ENCODE measurements at regions not wholly inside any gene's neighbourhood (a gene's known extent, or its start where the extent isn't known, plus 50 kb on each side); places are given as distances from the start of the nearest gene placed in this dataset.

GRCh38 chr12:27907766-27908165 lies 64.8 kb downstream of the PTHLH start:
- no peak overlapping the region for H3K4me3 ChIP-seq (ENCODE audit: low read depth, low read length)
- H3K4me1 ChIP-seq (ENCODE audit: control insufficient read depth, insufficient read depth, low read length) = peaks cover 27% of the 10 kb centered on the region
- peaks cover 7% of the 10 kb centered on the region; the same call in 1 of the 2 replicates for H3K9me3 ChIP-seq (ENCODE audit: control insufficient read depth, insufficient read depth, low read length)
- H3K9ac ChIP-seq (ENCODE audit: low read depth, low read length) = no peak overlapping the region
- no peaks in the 10 kb centered on the region for H3K27me3 ChIP-seq (ENCODE audit: control insufficient read depth, insufficient read depth, low read length)
- no peaks in the 10 kb centered on the region for H3K36me3 ChIP-seq (ENCODE audit: control insufficient read depth, insufficient read depth, low read length)
- H3K27ac ChIP-seq (ENCODE audit: low read depth, low read length) = no peak overlapping the region

GRCh38 chr12:27906658-27907473 lies 65.7 kb downstream of the PTHLH start:
- H3K9ac ChIP-seq (ENCODE audit: low read depth, low read length) = peak overlapping the region; percentile 18; the same call in 1 of the 2 replicates
- H3K27me3 ChIP-seq (ENCODE audit: control insufficient read depth, insufficient read depth, low read length) = no peaks in the 10 kb centered on the region
- H3K36me3 ChIP-seq (ENCODE audit: control insufficient read depth, insufficient read depth, low read length) = no peaks in the 10 kb centered on the region
- H3K4me3 ChIP-seq (ENCODE audit: low read depth, low read length) = no peak overlapping the region
- H3K27ac ChIP-seq (ENCODE audit: low read depth, low read length) = peak overlapping the region; percentile 11
- H3K4me1 ChIP-seq (ENCODE audit: control insufficient read depth, insufficient read depth, low read length) = peaks cover 27% of the 10 kb centered on the region
- H3K9me3 ChIP-seq (ENCODE audit: control insufficient read depth, insufficient read depth, low read length) = peaks cover 7% of the 10 kb centered on the region; the same call in 1 of the 2 replicates

DNA sequence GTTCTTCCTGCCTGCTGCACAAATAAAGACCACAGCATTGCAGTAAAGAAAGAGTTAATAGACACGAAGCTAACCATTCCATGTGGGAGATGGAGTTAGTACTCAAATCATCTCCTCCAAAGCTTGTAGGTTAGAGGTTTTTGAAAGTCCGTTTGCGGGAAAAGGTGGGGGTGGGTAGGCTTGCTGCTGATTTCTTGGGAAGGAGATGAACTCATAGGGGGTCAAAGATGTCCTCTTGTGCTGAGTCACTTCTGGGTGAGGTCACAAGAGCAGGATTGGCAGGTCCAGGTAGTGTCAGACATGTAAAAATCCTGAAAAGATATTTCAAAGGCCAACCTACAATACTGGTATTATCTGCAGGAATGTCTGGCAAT lies 66.4 kb downstream of the PTHLH start:
- Histone ChIP-seq H3K9ac (ENCODE audit: low read depth, low read length) (peak overlapping the region; percentile 18; the same call in 1 of the 2 replicates), H3K4me3 (ENCODE audit: low read depth, low read length) (no peak overlapping the region), H3K4me1 (ENCODE audit: control insufficient read depth, insufficient read depth, low read length) (peaks cover 27% of the 10 kb centered on the region), H3K27ac (ENCODE audit: low read depth, low read length) (peak overlapping the region; percentile 82), H3K9me3 (ENCODE audit: control insufficient read depth, insufficient read depth, low read length) (peaks cover 7% of the 10 kb centered on the region; the same call in 1 of the 2 replicates), H3K36me3 (ENCODE audit: control insufficient read depth, insufficient read depth, low read length) (no peaks in the 10 kb centered on the region), H3K27me3 (ENCODE audit: control insufficient read depth, insufficient read depth, low read length) (no peaks in the 10 kb centered on the region)

DNA sequence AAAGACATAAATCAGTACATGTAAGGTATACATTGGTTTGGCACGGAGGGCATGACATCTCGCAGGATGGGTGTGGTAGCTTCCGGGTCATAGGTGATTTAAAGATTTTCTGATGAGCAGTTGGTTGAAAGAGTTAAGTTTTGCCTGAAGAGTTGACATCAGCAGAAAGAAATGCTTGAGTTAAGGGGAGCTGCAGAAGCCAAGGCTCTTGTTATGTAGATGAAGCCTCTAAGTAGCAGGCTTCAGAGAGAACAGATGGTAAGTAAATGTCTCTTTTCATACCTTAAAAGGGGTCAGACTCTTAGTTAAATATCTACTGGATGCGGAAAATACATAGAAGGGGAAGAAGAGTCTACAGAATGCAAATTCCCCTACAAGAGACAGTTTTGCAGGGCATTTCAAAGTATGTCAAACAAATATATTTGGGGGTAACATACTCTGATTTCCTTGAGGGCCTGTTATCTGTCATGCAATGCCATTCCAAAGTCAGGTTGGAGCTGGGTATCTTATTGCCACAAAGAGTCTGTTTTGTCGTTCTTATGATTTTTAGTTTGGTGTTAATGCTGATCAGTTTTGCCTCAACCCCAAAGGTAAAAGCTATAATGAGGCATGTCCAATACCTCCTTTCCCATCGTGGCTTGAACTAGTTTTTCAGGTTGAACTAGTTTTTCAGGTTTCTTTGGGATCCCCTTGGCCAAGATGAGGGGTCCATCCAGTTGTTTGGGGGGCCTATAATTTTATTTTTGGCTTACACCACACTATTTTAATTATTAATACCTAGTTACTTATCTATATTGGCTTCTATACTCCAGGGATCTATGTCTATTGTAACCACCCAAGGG lies 67.0 kb downstream of the PTHLH start:
- peaks cover 27% of the 10 kb centered on the region for H3K4me1 ChIP-seq (ENCODE audit: control insufficient read depth, insufficient read depth, low read length)
- H3K9ac ChIP-seq (ENCODE audit: low read depth, low read length) = peak overlapping the region; percentile 27; the same call in 1 of the 2 replicates
- H3K4me3 ChIP-seq (ENCODE audit: low read depth, low read length) = peak overlapping the region; percentile 10; the same call in 1 of the 2 replicates
- H3K27ac ChIP-seq (ENCODE audit: low read depth, low read length) = peak overlapping the region; percentile 82
- no peaks in the 10 kb centered on the region for H3K27me3 ChIP-seq (ENCODE audit: control insufficient read depth, insufficient read depth, low read length)
- no peaks in the 10 kb centered on the region for H3K36me3 ChIP-seq (ENCODE audit: control insufficient read depth, insufficient read depth, low read length)
- peaks cover 7% of the 10 kb centered on the region; the same call in 1 of the 2 replicates for H3K9me3 ChIP-seq (ENCODE audit: control insufficient read depth, insufficient read depth, low read length)

GRCh38 chr12:27902651-27903050 lies 69.9 kb downstream of the PTHLH start:
- Histone ChIP-seq H3K4me3 (ENCODE audit: low read depth, low read length) (no peak overlapping the region), H3K9ac (ENCODE audit: low read depth, low read length) (no peak overlapping the region), H3K27ac (ENCODE audit: low read depth, low read length) (no peak overlapping the region), H3K9me3 (ENCODE audit: control insufficient read depth, insufficient read depth, low read length) (peaks cover 7% of the 10 kb centered on the region; the same call in 1 of the 2 replicates), H3K36me3 (ENCODE audit: control insufficient read depth, insufficient read depth, low read length) (no peaks in the 10 kb centered on the region), H3K27me3 (ENCODE audit: control insufficient read depth, insufficient read depth, low read length) (no peaks in the 10 kb centered on the region), H3K4me1 (ENCODE audit: control insufficient read depth, insufficient read depth, low read length) (peaks cover 27% of the 10 kb centered on the region)

DNA sequence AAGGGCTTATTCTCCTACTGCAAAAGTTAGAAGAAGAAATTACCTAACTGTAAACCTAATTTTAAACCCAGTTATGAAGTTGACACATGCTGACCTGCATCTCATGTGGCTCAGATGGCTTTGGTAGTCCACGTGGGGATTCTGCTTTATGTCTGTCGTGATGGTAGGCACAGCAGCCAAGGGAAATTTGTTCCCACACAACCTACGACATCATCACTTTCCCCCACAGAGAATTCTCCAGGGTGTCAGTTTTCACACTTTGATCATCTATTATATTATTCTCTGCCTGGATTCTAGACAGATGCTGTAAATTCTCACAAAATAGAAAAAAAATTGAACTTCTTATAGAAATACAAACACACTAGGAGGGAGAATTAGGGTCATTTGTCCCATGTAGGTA lies 70.6 kb downstream of the PTHLH start:
- H3K36me3 ChIP-seq (ENCODE audit: control insufficient read depth, insufficient read depth, low read length) = no peaks in the 10 kb centered on the region
- no peak overlapping the region for H3K27ac ChIP-seq (ENCODE audit: low read depth, low read length)
- H3K27me3 ChIP-seq (ENCODE audit: control insufficient read depth, insufficient read depth, low read length) = no peaks in the 10 kb centered on the region
- H3K9ac ChIP-seq (ENCODE audit: low read depth, low read length) = no peak overlapping the region
- peaks cover 22% of the 10 kb centered on the region for H3K4me1 ChIP-seq (ENCODE audit: control insufficient read depth, insufficient read depth, low read length)
- no peak overlapping the region for H3K4me3 ChIP-seq (ENCODE audit: low read depth, low read length)
- peaks cover 7% of the 10 kb centered on the region; the same call in 1 of the 2 replicates for H3K9me3 ChIP-seq (ENCODE audit: control insufficient read depth, insufficient read depth, low read length)

DNA sequence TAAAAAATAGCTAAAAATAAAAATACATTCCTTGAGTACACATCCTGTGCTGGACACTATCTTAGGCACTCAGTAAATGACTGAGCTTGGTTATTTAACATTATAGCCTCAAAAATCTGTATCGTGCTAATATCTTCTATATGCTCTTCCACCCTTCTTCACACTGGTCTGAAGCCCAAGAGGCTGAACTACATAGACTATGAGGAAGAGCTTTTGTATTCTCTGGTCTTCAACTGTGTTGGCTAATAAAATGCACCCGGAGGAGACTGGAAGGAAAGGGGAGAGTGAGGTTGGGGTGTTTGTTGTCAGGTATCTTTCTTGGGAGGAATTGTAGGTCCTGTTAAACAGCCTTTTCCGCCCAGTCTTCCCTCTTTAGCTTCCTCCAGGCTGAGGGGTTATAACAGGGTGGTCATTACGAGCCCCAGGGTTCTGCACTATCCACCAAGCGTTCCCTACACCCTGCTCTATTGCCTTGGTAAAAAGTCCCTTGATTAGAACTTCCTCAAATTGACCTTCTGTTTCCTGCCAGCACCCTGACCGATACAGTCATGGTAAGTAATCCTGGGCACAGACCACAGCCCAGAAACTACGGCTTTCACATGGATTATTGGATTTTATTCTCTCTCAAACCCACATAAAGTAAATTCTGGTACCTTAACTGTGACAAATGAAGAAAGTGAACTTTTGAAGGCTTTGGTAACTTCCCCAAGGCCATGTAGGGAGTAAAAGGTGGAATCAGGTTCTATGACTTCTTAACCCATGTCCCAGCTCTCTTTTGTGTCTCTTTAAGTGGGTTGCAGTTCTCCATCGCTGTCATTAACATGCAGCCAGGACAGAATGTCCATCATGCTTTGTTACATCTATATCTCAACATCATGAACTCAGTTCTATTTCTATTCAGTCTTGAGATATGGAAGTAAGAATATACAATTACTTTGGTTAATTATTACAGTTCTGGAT lies 71.3 kb downstream of the PTHLH start:
- H3K9ac ChIP-seq (ENCODE audit: low read depth, low read length) = no peak overlapping the region
- H3K9me3 ChIP-seq (ENCODE audit: control insufficient read depth, insufficient read depth, low read length) = peaks cover 2% of the 10 kb centered on the region; the same call in 1 of the 2 replicates
- no peaks in the 10 kb centered on the region for H3K36me3 ChIP-seq (ENCODE audit: control insufficient read depth, insufficient read depth, low read length)
- no peaks in the 10 kb centered on the region for H3K27me3 ChIP-seq (ENCODE audit: control insufficient read depth, insufficient read depth, low read length)
- peaks cover 15% of the 10 kb centered on the region for H3K4me1 ChIP-seq (ENCODE audit: control insufficient read depth, insufficient read depth, low read length)
- H3K4me3 ChIP-seq (ENCODE audit: low read depth, low read length) = no peak overlapping the region
- no peak overlapping the region for H3K27ac ChIP-seq (ENCODE audit: low read depth, low read length)

DNA sequence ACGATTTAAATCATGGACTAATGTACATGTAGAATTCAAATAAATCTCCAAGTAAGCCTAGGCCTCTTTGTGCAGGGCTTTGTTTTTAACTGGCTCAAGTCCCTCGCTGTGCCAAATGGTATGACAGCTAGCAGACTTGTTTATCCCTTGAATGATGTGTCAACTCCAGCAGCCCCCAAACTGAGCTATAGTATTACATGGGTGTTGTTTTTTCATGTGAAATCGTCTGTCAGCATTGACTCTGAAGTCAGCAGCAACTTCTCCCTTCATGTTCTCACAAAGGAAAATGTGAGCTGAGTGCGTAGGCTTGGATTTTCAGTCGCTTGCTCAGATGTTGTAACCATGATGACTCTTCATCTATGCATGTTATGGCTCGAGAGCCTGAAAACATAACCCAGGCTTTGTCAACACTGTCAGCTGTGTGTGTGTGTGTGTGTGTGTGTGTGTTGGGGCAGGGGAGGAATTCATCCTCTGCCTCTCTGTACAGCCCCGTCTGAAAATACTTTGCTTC lies 73.3 kb downstream of the PTHLH start:
- Histone ChIP-seq H3K9ac (ENCODE audit: low read depth, low read length) (no peak overlapping the region), H3K4me1 (ENCODE audit: control insufficient read depth, insufficient read depth, low read length) (no peaks in the 10 kb centered on the region), H3K27me3 (ENCODE audit: control insufficient read depth, insufficient read depth, low read length) (no peaks in the 10 kb centered on the region), H3K27ac (ENCODE audit: low read depth, low read length) (no peak overlapping the region), H3K9me3 (ENCODE audit: control insufficient read depth, insufficient read depth, low read length) (no peaks in the 10 kb centered on the region), H3K36me3 (ENCODE audit: control insufficient read depth, insufficient read depth, low read length) (no peaks in the 10 kb centered on the region), H3K4me3 (ENCODE audit: low read depth, low read length) (no peak overlapping the region)

GRCh38 chr12:27898022-27898421 lies 74.5 kb downstream of the PTHLH start:
- H3K27ac ChIP-seq (ENCODE audit: low read depth, low read length) = no peak overlapping the region

DNA sequence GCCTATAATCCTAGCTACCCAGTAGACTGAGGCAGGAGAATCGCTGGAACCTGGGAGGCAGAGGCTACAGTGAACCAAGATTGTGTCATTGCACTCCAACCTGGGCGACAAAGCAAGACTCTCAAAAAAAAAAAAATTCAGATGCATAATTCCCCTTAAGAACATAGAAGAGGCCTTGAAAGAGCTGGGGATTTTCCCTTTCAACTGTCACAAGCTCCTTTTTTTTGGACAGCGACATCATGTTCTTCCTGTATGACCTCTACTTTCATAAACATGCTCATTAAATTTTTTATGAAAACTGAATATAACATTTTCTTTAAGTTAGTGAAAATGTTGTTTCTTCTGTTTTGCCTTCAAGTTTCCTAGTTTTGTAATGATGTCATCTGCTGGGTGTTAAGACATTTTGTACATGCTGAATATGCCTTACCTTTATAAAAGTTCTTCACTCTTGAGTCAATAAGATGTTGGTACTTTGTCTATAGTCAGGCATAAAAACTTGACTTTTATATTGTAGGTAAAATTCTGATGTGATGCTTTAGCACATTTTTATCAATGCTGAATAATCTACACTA lies 76.0 kb downstream of the PTHLH start:
- Histone ChIP-seq H3K36me3 (ENCODE audit: control insufficient read depth, insufficient read depth, low read length) (no peaks in the 10 kb centered on the region), H3K9me3 (ENCODE audit: control insufficient read depth, insufficient read depth, low read length) (no peaks in the 10 kb centered on the region), H3K9ac (ENCODE audit: low read depth, low read length) (no peak overlapping the region), H3K27me3 (ENCODE audit: control insufficient read depth, insufficient read depth, low read length) (no peaks in the 10 kb centered on the region), H3K27ac (ENCODE audit: low read depth, low read length) (no peak overlapping the region), H3K4me3 (ENCODE audit: low read depth, low read length) (no peak overlapping the region), H3K4me1 (ENCODE audit: control insufficient read depth, insufficient read depth, low read length) (no peaks in the 10 kb centered on the region)

More at GRCh38 chr12:27898022-27898421, 74.5 kb downstream of the PTHLH start:
- Histone ChIP-seq H3K4me1 (ENCODE audit: control insufficient read depth, insufficient read depth, low read length) (no peaks in the 10 kb centered on the region), H3K4me3 (ENCODE audit: low read depth, low read length) (no peak overlapping the region), H3K27me3 (ENCODE audit: control insufficient read depth, insufficient read depth, low read length) (no peaks in the 10 kb centered on the region), H3K9me3 (ENCODE audit: control insufficient read depth, insufficient read depth, low read length) (no peaks in the 10 kb centered on the region), H3K9ac (ENCODE audit: low read depth, low read length) (no peak overlapping the region), H3K36me3 (ENCODE audit: control insufficient read depth, insufficient read depth, low read length) (no peaks in the 10 kb centered on the region)

All from HUES48 (cell line).